ENCODE measurements at regions not wholly inside any gene's neighbourhood (a gene's known extent, or its start where the extent isn't known, plus 50 kb on each side); places are given as distances from the start of the nearest gene placed in this dataset.

DNA sequence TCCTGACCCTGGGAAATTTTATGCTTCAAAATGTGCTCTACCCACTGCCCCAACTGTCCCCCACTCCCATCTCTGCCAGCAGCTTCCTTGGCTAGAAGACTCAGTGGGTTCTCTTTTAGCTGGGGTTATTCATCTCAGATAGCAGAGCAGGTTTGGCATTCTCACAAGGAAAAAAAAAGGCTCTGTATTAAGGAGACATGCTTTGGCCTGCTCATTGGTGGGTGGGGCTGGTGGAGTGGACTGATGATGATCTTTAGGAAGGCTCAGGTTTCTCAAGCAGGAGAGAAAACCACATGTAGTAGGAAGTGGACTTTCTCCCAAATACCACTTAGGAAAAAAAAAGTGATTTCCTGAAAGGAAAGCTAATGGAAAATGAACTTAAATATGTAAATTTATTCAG is 279.2 kb upstream of the ZNF462 start:
- Histone ChIP-seq H3K9me3 (replicated peaks; ENCODE audit: control insufficient read depth, insufficient read depth, low read length) (no peaks in the 10 kb centered on the region), H3K9me1 (replicated peaks; ENCODE audit: control insufficient read depth, extremely low read depth, insufficient read depth, low read length) (no peaks in the 10 kb centered on the region), H3K4me1 (ENCODE audit: control insufficient read depth, extremely low read depth, insufficient read depth, low read length) (no peaks in the 10 kb centered on the region), H3K4me3 (replicated peaks in 1 of 3; ENCODE audit: insufficient read depth in 1 of 3, low read depth in 1 of 3, low read length in 3 of 3) (no peak overlapping the region), H4K20me1 (replicated peaks; ENCODE audit: control insufficient read depth, extremely low read depth, insufficient read depth, low read length) (no peaks in the 10 kb centered on the region), H3K27ac (ENCODE audit: insufficient read depth, low read depth, low read length) (no peak overlapping the region), H3K36me3 (ENCODE audit: control insufficient read depth in 2 of 2, extremely low read depth in 1 of 2, insufficient read depth in 2 of 2, low read length in 2 of 2) (no peaks in the 10 kb centered on the region), H3K27me3 (ENCODE audit: control insufficient read depth in 2 of 2, insufficient read depth in 2 of 2, low read length in 2 of 2) (no peaks in the 10 kb centered on the region), H3K9ac (replicated peaks; ENCODE audit: extremely low read depth, insufficient read depth, low read length) (no peak overlapping the region), H3K4me2 (ENCODE audit: insufficient read depth, low read length) (no peak overlapping the region), H3K79me2 (ENCODE audit: control insufficient read depth, insufficient read depth, low read length) (no peaks in the 10 kb centered on the region), H2AFZ (ENCODE audit: low read depth, low read length) (no peak overlapping the region)
- ChIA-PET POLR2A (no interaction called here), CTCF (no interaction called here)
- TF ChIP-seq MYC (IDR thresholded peaks at IDR 0.05; ENCODE audit: low read depth, low read length) = no peak
- no peak for TF ChIP-seq POLR2AphosphoS5 (IDR thresholded peaks at IDR 0.05; ENCODE audit: insufficient read depth, low read depth, low read length)
- TF ChIP-seq JUN (IDR thresholded peaks at IDR 0.05; ENCODE audit: borderline replicate concordance, insufficient read depth, insufficient read length, low read depth) = no peak
- no peak for FAIRE-seq
- DNase-seq (ENCODE audit: low read depth, low spot score) = no peak
- dilution Hi-C loops (cut with MboI; ENCODE audit: extremely low pct_ligation_motif_present, low sequenced_read_pairs) (no loop called here), intact Hi-C loops (cut with micrococcal nuclease) (no loop called here)
- no TSS peak for BruUV-seq (replicated peaks)

DNA sequence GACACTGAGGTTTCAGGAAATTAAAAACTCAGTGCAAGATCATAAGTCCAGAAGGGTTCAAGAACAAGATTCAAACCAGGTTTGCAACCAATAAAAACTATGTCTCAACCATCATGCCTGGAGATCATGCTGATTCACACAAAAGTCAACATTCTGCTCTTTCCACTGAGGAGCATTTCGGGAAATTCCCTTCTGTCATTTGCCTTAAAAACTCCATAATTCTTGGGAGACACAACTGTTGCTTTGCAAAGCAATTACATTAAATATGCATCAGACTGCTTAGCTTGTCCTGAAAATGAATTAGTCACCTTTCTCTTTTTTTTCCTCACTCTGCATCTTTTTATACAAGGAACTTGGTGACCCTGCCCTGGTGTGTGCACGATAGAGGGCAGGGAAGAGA is 275.9 kb upstream of the ZNF462 start:
- no peak overlapping the region for H3K9ac ChIP-seq (replicated peaks; ENCODE audit: extremely low read depth, insufficient read depth, low read length)
- no peak overlapping the region for H3K27ac ChIP-seq (ENCODE audit: insufficient read depth, low read depth, low read length)
- CTCF ChIA-PET = no interaction called here
- H3K27me3 ChIP-seq (ENCODE audit: control insufficient read depth in 2 of 2, insufficient read depth in 2 of 2, low read length in 2 of 2) = no peaks in the 10 kb centered on the region
- no peak overlapping the region for H3K4me2 ChIP-seq (ENCODE audit: insufficient read depth, low read length)
- DNase-seq (ENCODE audit: low read depth, low spot score) = no peak
- POLR2A ChIA-PET = no interaction called here
- H3K79me2 ChIP-seq (ENCODE audit: control insufficient read depth, insufficient read depth, low read length) = no peaks in the 10 kb centered on the region
- H2AFZ ChIP-seq (ENCODE audit: low read depth, low read length) = no peak overlapping the region
- no TSS peak for BruUV-seq (replicated peaks)
- H3K9me3 ChIP-seq (replicated peaks; ENCODE audit: control insufficient read depth, insufficient read depth, low read length) = no peaks in the 10 kb centered on the region
- no peaks in the 10 kb centered on the region for H4K20me1 ChIP-seq (replicated peaks; ENCODE audit: control insufficient read depth, extremely low read depth, insufficient read depth, low read length)
- H3K9me1 ChIP-seq (replicated peaks; ENCODE audit: control insufficient read depth, extremely low read depth, insufficient read depth, low read length) = no peaks in the 10 kb centered on the region
- no peak overlapping the region for H3K4me3 ChIP-seq (replicated peaks in 1 of 3; ENCODE audit: insufficient read depth in 1 of 3, low read depth in 1 of 3, low read length in 3 of 3)
- no peaks in the 10 kb centered on the region for H3K36me3 ChIP-seq (ENCODE audit: control insufficient read depth in 2 of 2, extremely low read depth in 1 of 2, insufficient read depth in 2 of 2, low read length in 2 of 2)
- TF ChIP-seq CTCF (IDR thresholded peaks at IDR 0.05; ENCODE audit: extremely low read depth in 1 of 2, insufficient read depth in 1 of 2, low read depth in 1 of 2, low read length in 2 of 2) (no peak), POLR2A (IDR thresholded peaks at IDR 0.05; ENCODE audit: low read depth, low read length) (no peak), GATA2 (IDR thresholded peaks at IDR 0.05; ENCODE audit: insufficient read depth, insufficient read length, low read depth, low read length) (no peak), POLR2AphosphoS5 (IDR thresholded peaks at IDR 0.05; ENCODE audit: insufficient read depth, low read depth, low read length) (no peak), MYC (IDR thresholded peaks at IDR 0.05; ENCODE audit: low read depth, low read length) (no peak), FOS (IDR thresholded peaks at IDR 0.05; ENCODE audit: borderline replicate concordance, insufficient read depth, low read length) (no peak), JUN (IDR thresholded peaks at IDR 0.05; ENCODE audit: borderline replicate concordance, insufficient read depth, insufficient read length, low read depth) (no peak), EZH2 (IDR thresholded peaks at IDR 0.05; ENCODE audit: borderline replicate concordance, low read depth, low read length, severe bottlenecking) (no peak), MAX (IDR thresholded peaks at IDR 0.05; ENCODE audit: insufficient read depth, insufficient read length) (no peak)
- dilution Hi-C loops (cut with MboI; ENCODE audit: extremely low pct_ligation_motif_present, low sequenced_read_pairs) = no loop called here
- no peaks in the 10 kb centered on the region for H3K4me1 ChIP-seq (ENCODE audit: control insufficient read depth, extremely low read depth, insufficient read depth, low read length)
- intact Hi-C loops (cut with micrococcal nuclease) = no loop called here
- FAIRE-seq = no peak
